ENCODE measurements at regions not wholly inside any gene's neighbourhood (a gene's known extent, or its start where the extent isn't known, plus 50 kb on each side); places are given as distances from the start of the nearest gene placed in this dataset.

DNA sequence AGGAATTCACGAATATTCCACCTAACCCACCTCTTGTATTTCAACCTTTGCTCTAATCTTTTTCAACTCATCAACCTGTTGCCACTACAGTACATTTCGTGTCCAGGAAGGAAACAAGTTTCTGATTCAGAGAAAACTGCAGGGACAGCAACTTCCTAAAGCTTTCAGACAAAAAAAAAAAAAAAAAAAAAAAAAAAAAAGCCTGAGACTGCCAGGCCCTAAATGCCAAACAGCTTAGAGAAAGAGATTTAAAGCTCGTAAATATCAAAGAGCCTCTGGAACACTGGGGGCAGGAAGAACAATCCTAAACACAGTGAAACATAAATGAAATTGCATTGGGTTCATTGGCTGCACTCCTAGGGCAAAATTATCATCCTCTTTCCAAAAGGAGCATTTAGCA is 411.2 kb upstream of the SPTLC3 start:
- DNase-seq: no peak

- no peak for DNase-seq
Observed at GRCh38 chr20:12598894-12599293, 409.9 kb upstream of the SPTLC3 start.

DNA sequence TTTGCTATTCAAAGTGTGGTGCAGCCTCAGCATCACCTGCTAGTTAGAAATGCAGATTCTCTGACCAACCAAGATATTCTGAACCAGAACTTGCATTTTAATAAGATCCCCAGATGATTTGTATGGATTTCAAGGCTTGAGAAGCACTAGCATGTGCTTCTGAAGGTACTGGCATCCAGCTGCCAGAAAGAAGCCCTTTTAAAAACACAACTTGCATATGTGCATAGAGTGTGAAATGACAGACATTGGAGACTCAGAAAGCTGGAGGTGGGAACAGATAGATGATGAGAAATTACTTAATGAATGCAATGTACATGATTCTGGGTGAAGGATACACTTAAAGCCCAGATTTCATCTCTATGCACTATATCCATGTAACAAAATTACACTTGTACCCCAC is 409.3 kb upstream of the SPTLC3 start:
- no peak for DNase-seq

DNA sequence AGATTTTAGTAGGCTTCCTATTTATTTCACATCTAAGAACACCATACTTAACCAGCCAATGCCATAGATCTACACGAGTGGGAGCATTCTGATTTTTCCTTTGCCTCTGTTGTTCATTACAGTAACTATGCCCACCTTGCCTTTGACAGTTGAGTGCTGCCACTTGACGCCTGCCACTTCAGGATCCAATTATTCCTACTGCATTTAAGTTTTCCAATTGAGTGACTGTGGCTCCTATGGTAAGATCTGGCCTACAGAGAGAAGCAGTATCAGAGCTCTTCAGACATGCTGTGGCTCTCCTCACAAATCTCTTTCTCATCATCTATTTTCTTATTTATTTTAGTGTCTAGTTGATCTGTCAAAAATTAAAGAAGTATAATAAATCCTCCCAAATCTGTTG is 403.0 kb upstream of the SPTLC3 start:
- no peak for DNase-seq

- no peak for DNase-seq
Observed at GRCh38 chr20:12610871-12611270, 397.9 kb upstream of the SPTLC3 start.

- DNase-seq: no peak
Observed at GRCh38 chr20:12614764-12615163, 394.0 kb upstream of the SPTLC3 start.

DNA sequence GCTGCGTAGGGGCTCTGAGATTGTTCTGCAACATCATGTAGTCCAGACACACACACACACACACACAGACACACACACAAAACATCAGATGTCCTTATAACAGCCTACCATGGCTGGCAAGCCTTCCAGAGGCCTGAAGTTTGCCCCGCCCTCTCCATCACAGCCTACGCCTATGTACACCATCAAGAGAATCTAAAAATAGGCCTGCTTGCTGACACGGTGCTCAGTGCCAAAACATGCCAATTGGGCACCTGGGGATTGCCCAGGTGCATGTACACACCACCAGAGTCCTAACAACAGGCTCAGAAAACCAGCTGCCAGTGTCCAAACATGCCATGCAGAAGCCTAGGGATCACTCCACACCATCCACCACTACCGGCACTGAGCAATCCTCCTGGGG is 391.7 kb upstream of the SPTLC3 start:
- DNase-seq: no peak

- no peak for DNase-seq
Observed at GRCh38 chr20:12623870-12624269, 384.9 kb upstream of the SPTLC3 start.

DNA sequence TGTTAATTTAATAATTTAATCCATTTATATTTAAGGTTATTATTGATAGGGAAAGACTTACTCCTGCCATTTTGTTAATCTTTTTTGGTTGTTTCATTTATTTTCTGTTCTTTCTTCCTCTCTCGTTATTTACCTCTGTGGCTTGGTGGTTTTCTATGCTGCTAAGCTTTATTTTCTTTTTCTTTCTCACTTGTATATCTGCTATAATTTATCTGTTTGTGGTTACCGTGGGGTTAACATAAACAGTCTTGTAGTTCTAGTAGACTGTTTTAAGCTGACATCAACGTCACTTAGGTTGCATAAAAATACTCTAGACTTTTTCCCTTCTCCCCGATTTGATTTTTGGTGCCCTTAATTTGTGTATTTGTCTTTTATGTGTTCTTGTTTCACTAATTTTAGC is 381.3 kb upstream of the SPTLC3 start:
- no peak for DNase-seq

DNA sequence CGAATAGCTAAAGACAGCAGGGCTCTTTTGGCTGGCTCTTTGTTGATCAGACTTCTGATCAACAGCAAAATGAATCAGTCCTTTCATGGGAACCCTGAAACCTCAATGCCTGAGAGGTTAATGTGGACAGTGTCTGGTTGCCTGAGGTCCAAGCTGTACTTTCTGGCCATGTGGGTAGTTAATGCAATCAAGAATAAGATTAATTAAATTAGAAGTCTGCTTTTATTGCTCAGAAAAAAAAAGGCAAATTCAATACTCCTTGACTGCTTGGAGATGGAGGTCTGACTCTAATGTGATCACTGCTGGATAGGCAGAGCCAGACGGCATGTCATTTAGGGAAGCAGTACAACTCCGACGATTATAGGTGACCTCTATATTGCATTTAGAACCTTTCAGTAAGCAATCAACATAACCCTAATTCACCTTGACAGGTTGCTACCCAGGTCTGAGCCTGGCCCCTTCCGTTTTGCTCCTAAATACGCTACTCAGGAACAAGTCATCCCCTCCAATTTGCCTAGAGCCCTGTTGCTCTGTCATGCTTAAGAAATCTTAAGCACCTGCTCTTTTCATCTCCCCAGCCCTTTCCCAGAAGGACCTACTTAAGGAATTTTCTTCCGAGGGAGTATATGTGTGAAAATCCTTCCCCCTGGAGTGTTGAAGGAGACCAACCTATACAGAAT is 370.0 kb upstream of the SPTLC3 start:
- no peak for DNase-seq

DNA sequence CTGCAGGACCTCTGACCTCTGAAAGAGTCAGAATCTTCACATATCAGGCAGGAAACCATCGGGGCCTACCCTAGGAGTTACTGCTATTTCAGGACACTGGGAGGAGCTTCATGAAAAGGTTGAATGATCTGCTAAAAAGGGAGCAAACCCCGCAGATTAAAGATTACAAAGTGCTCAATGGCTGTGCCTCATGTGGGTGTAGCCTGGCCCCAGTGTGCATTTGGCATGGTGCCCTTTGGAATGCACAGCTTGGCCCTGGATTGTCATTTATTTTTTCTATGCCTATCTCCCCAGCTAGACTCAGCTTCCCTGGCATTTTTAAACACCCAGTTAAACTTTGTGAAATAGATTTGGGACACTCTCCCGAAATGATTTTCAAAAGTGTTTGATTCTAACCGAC is 368.5 kb upstream of the SPTLC3 start:
- DNase-seq: no peak

- no peak for DNase-seq
Observed at GRCh38 chr20:12641619-12642018, 367.2 kb upstream of the SPTLC3 start.

DNA sequence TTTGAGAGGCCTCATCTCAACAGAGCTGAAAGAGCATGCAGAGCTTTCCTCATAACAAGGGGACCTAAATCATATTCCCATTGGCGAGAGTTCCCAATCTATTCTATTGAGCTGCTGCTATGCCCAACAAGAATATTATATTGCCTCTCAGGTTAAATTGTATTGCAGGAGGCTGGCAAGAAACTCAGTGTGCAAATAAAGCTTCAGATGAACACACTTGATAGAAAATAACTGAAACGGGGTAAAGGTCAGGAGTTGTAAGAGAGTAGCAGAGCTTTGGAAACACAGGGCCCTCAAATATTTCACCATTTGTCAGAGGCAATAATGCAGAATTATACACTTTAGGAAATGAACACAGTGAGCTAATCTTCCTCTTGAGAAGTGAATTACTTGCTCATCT is 364.3 kb upstream of the SPTLC3 start:
- DNase-seq: no peak

DNA sequence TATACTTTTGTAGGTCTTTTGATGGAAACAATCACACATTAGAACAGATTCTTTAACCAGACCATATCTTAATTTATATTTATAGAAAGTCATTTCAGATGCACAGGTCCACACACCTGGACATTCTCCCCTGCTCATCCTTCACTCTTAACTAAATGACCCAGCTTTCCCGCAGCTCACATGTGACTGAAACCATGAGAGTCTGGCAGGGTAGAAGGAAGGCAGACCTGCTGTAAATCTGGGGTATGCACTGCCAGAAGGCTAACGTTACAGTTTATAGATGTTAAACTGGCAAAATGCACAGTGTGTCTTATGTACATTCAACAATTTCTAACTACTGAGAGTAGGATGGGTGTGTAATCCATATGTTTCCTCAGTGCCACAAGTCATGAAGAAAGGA is 359.5 kb upstream of the SPTLC3 start:
- DNase-seq: no peak

- DNase-seq: no peak
Observed at GRCh38 chr20:12653642-12654041, 355.1 kb upstream of the SPTLC3 start.

- no peak for DNase-seq
Observed at GRCh38 chr20:12659942-12660341, 348.8 kb upstream of the SPTLC3 start.

DNA sequence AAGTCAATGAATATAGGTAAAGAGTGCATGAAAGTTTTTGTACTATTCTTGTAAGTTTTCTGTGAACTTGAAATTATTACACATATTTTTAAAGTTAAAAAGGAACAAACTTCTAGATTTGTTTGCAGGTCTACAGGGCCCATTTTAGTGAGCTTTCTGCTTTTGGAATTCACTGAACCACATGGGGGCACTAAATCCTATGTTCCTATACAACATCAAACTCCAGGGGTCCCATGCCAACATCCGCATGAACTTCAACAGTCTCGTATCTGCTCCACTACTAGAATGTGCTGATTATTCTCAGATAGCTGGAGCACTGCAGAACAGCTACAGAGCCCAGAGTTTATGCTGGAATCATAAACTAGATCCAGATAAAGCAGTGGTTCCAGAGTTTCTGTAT is 347.9 kb upstream of the SPTLC3 start:
- no peak for DNase-seq

DNA sequence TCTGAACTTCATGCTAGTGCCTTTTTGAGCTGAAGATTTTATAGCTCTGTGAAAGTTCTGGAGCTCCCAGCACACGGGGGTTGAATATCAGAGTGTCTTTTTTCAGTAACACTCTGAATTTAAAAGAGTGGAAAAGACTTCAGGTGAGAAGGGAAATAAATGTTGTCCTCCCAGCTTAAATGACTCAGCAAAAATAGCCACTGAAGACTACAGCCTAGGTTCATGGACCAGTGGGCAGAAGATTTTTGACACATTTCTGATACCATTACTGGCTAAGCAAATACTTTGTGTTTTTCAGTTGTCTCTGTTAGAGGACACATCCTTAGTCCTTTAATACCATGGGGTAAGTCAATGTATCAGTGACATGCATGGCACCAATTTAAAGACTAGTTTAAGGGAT is 338.5 kb upstream of the SPTLC3 start:
- no peak for DNase-seq

- DNase-seq: no peak
Observed at GRCh38 chr20:12673352-12673751, 335.4 kb upstream of the SPTLC3 start.

DNA sequence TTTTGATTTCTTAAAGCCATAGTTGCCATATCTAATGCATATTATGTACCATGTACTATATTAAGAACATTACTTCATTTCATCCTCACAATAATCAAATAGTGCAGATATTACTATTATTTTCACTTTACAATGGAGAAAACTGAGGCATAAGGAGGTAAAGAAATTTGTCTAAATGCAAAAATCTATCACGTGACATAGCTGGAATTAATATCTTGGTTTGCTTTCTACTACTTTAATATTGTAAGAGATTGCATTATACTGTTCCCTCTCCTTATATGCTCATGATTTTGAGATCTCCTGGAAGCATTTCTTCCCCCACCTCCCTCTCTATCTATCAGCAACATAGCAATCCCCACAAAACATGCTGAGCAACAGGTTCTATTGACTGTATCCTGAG is 330.8 kb upstream of the SPTLC3 start:
- DNase-seq: no peak

GRCh38 chr20:12679447-12679846 is 329.3 kb upstream of the SPTLC3 start:
- DNase-seq: no peak

DNA sequence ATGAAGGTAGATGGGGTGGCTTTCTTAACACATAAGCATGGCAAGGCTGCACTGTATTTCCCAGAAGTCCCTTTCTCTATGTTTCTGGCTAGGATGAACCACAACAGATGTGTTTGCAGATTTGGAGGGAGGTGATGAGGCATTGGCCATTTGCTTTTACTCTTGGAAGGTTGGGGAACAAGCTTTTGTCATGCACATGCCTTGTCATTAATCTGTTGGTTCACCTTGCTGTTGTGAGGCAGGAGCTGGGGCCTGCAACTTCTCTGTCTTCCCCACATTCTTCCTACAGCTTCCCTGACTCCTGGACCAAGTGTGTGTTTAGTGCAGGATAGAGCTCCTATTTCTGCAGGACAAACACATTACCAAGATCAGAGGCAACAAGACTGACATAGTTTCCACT is 326.2 kb upstream of the SPTLC3 start:
- no peak for DNase-seq

- no peak for DNase-seq
Observed at GRCh38 chr20:12687476-12687875, 321.3 kb upstream of the SPTLC3 start.

DNA sequence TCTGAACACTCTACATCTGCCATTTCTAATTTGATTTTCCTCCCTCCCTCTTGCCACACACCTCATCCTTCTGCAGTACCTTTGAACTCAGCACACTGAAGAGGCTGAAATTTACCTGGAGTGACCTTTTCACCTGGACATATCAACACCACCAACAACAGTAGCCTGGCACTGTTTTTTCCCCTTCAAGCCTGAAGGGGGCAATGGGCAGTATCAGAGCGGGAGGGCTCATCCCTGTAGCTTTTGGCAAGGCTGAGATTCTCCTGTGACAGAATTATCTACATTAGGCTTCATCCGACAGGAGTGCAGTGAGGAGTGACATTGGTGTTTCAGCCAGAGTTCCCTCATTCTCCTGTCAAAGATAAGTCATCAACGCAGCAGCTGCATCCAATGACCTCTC is 312.8 kb upstream of the SPTLC3 start:
- DNase-seq: no peak

DNA sequence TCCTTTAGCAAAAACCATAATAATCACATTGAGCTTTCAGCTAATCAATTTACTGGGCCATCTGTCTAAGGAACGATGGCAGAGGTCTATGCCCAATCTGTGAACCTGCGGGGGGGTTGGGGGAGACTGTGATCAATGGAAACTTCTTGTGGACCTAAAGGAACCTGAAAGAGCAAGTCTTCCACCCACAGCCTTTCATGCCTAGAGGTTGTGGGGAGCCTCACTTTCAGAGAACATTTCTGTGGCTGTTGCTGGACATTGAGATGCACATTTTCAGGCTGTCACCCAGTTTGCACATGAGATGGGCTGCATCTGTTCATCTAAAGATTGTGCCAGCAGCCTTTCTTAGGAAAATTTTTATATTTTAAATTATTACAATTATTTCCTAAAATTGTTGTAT is 310.0 kb upstream of the SPTLC3 start:
- DNase-seq: no peak
